SU-DHL-6 (cell line): ENCODE measurements at regions not wholly inside any gene's neighbourhood (a gene's known extent, or its start where the extent isn't known, plus 50 kb on each side); places are given as distances from the start of the nearest gene placed in this dataset.

Experiments
- H2AFZ ChIP-seq: fragments of 200-600 bp; sonication (generic); 2 replicates; pipeline ENCODE4 v1.6.1; 2014; ENCODE audit warnings: low read depth, mild to moderate bottlenecking, moderate library complexity, mixed read lengths, antibody characterized with exemption, low read length; ENCODE audit not compliant: severe bottlenecking
- H3F3A ChIP-seq: fragments of 200-600 bp; shearing (Covaris generic); 2 replicates; pipeline ENCODE4 v1.6.0; 2016; ENCODE audit warnings: antibody characterized with exemption, mild to moderate bottlenecking; ENCODE audit not compliant: insufficient read depth
- H3K27ac ChIP-seq: fragments of 200-600 bp; sonication (generic); 2 replicates; pipeline ENCODE4 v1.5.1; 2016; ENCODE audit warnings: low read depth, mild to moderate bottlenecking, low read length, moderate library complexity, mixed read lengths
- H3K27me3 ChIP-seq: fragments of 200-600 bp; sonication (generic), shearing (Covaris generic); 2 replicates; pipeline ENCODE4 v1.6.0; 2014; ENCODE audit warnings: mild to moderate bottlenecking, low read length
- H3K36me3 ChIP-seq: fragments of 200-600 bp; sonication (generic); 2 replicates; pipeline ENCODE4 v1.6.1; 2014; ENCODE audit warnings: mild to moderate bottlenecking, low read length, mixed read lengths
- H3K4me2 ChIP-seq: fragments of 300-600, 200-600 bp; shearing (Covaris generic), sonication (generic); 2 replicates; pipeline ENCODE4 v1.6.0; 2014; ENCODE audit warnings: low read length, low read depth, mild to moderate bottlenecking; ENCODE audit not compliant: poor library complexity, severe bottlenecking
- H3K4me3 ChIP-seq: fragments of 200-600 bp; sonication (generic); 2 replicates; pipeline ENCODE4 v1.5.1; 2014; ENCODE audit warnings: antibody characterized with exemption, low read length, mild to moderate bottlenecking, mixed read lengths; ENCODE audit not compliant: insufficient read depth, poor library complexity, severe bottlenecking
- H3K79me2 ChIP-seq: fragments of 200-600 bp; sonication (generic); 2 replicates; pipeline ENCODE4 v1.6.1; 2014; ENCODE audit warnings: mild to moderate bottlenecking, low read length, moderate library complexity; ENCODE audit not compliant: insufficient read depth
- H3K9ac ChIP-seq: fragments of 200-600 bp; sonication (generic); 2 replicates; pipeline ENCODE4 v1.7.0; 2014; ENCODE audit warnings: mild to moderate bottlenecking, low read length
- H3K9me2 ChIP-seq: fragments of 200-600 bp; sonication (generic); replicated peaks from 2 replicates; pipeline ENCODE4 v1.6.1; 2014; ENCODE audit warnings: low read length; ENCODE audit not compliant: insufficient read depth
- H3K9me3 ChIP-seq: fragments of 200-600 bp; sonication (generic); 2 replicates; pipeline ENCODE4 v1.6.1; 2014; ENCODE audit warnings: low read length, mixed read lengths; ENCODE audit not compliant: insufficient read depth
- H4K20me1 ChIP-seq: fragments of 200-600 bp; sonication (generic); 2 replicates; pipeline ENCODE4 v1.6.1; 2014; ENCODE audit warnings: low read depth, mild to moderate bottlenecking, antibody characterized with exemption, low read length, moderate library complexity, mixed read lengths
- CTCF ChIP-seq: fragments of 200-600 bp; sonication (generic); IDR thresholded peaks from one replicate; pipeline ENCODE4 v1.5.1; 2017; ENCODE audit warnings: antibody characterized with exemption, mild to moderate bottlenecking, low read length, moderate library complexity; ENCODE audit not compliant: insufficient read depth, poor library complexity, severe bottlenecking
- EZH2phosphoT487 ChIP-seq: fragments of 200-600 bp; sonication (generic), shearing (Covaris generic); conservative IDR thresholded peaks from 2 replicates; pipeline ENCODE4 v1.6.1; 2018; ENCODE audit warnings: mild to moderate bottlenecking, antibody characterized with exemption, low read length, moderate library complexity, mixed read lengths

- Histone ChIP-seq H3F3A (no peaks in the 10 kb centered on the region), H3K4me3 (no peak overlapping the region), H3K9me3 (no peaks in the 10 kb centered on the region), H3K27me3 (no peaks in the 10 kb centered on the region; the same call in 1 of the 2 replicates), H3K27ac (no peak overlapping the region), H3K36me3 (no peaks in the 10 kb centered on the region), H3K79me2 (no peaks in the 10 kb centered on the region), H3K9me2 (no peaks in the 10 kb centered on the region), H4K20me1 (no peaks in the 10 kb centered on the region), H3K4me2 (no peak overlapping the region), H2AFZ (no peak overlapping the region), H3K9ac (no peak overlapping the region)
- TF ChIP-seq EZH2phosphoT487 (no peak), CTCF (no peak)
These were observed 93.9 kb upstream of the IL33 start for GRCh38 chr9:6121707-6122106.

DNA sequence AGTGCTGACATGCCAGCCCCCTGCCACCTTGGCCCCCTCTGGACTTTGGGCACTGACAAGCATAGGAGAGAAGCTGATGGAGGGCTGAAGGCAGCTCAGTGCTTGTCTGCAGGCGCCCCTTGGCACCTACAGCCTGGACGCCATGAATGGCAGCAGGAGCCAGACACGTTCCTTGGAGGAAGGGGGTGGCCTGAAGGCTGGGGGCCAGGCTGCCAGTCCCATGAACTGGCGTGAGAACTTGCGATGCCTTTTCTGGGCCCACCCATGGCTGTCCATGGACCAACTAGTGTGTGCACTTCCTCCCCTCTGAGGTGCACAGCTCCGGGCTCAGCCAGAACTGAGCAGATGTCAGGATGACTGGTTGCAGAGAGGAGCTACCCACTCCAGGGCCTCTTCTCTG is 99.0 kb upstream of the RANBP6 start:
- Histone ChIP-seq H3K79me2 (no peaks in the 10 kb centered on the region), H2AFZ (no peak overlapping the region), H3K9ac (no peak overlapping the region), H3K4me2 (no peak overlapping the region), H4K20me1 (no peaks in the 10 kb centered on the region), H3K9me3 (no peaks in the 10 kb centered on the region), H3K27me3 (no peaks in the 10 kb centered on the region), H3K27ac (no peak overlapping the region), H3F3A (no peaks in the 10 kb centered on the region), H3K36me3 (no peaks in the 10 kb centered on the region), H3K4me3 (no peak overlapping the region), H3K9me2 (no peaks in the 10 kb centered on the region)
- TF ChIP-seq CTCF, result no peak
- TF ChIP-seq EZH2phosphoT487, result no peak

DNA sequence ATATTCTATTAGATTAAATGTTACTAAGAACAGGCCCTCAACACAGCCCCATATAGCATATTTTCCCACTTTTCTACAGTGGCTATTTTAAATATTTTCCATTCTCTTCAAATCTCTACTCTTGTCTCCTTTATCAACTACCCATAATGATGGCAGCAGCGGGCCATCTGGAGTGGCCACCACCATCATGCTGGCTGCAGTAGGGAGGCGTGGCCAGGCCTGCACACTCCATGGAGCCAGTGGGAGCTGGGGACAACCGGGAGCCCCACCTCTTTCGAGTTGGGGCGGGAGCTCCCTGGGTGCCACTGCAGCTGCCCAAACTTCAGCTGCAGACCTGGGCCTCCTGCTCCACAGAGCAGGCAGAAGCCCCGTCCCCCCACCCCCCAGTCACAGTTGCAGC is 98.4 kb upstream of the RANBP6 start:
- Histone ChIP-seq H3K36me3 (no peaks in the 10 kb centered on the region), H3K27me3 (no peaks in the 10 kb centered on the region), H3K4me2 (no peak overlapping the region), H3K9me3 (no peaks in the 10 kb centered on the region), H3K9ac (no peak overlapping the region), H3K9me2 (no peaks in the 10 kb centered on the region), H3K27ac (no peak overlapping the region), H3K79me2 (no peaks in the 10 kb centered on the region), H3F3A (no peaks in the 10 kb centered on the region), H4K20me1 (no peaks in the 10 kb centered on the region), H3K4me3 (no peak overlapping the region), H2AFZ (no peak overlapping the region)
- TF ChIP-seq CTCF, result no peak
- no peak for TF ChIP-seq EZH2phosphoT487

- Histone ChIP-seq H3K9ac (no peak overlapping the region), H3F3A (no peaks in the 10 kb centered on the region), H4K20me1 (no peaks in the 10 kb centered on the region), H3K27ac (no peak overlapping the region), H3K27me3 (no peaks in the 10 kb centered on the region), H3K9me2 (no peaks in the 10 kb centered on the region), H3K4me2 (no peak overlapping the region), H3K9me3 (no peaks in the 10 kb centered on the region), H2AFZ (no peak overlapping the region), H3K36me3 (no peaks in the 10 kb centered on the region), H3K4me3 (no peak overlapping the region), H3K79me2 (no peaks in the 10 kb centered on the region)
- no peak for TF ChIP-seq CTCF
- no peak for TF ChIP-seq EZH2phosphoT487
These were observed 97.9 kb upstream of the RANBP6 start for GRCh38 chr9:6113312-6113711.
